Islet of Langerhans (tissue), 1 donor: ENCODE measurements at regions not wholly inside any gene's neighbourhood (a gene's known extent, or its start where the extent isn't known, plus 50 kb on each side); places are given as distances from the start of the nearest gene placed in this dataset.
"Not testable (repeated sequence)": the region's sequence is repeated elsewhere in the genome, so short reads cannot be mapped to it uniquely, and the experiment has no call there.

ENCODE experiments used
- FAIRE-seq: peaks from one replicate; lab custom pipeline; 2011; peaks lifted over from hg19 to GRCh38; lab: Jason Lieb, UNC

DNA sequence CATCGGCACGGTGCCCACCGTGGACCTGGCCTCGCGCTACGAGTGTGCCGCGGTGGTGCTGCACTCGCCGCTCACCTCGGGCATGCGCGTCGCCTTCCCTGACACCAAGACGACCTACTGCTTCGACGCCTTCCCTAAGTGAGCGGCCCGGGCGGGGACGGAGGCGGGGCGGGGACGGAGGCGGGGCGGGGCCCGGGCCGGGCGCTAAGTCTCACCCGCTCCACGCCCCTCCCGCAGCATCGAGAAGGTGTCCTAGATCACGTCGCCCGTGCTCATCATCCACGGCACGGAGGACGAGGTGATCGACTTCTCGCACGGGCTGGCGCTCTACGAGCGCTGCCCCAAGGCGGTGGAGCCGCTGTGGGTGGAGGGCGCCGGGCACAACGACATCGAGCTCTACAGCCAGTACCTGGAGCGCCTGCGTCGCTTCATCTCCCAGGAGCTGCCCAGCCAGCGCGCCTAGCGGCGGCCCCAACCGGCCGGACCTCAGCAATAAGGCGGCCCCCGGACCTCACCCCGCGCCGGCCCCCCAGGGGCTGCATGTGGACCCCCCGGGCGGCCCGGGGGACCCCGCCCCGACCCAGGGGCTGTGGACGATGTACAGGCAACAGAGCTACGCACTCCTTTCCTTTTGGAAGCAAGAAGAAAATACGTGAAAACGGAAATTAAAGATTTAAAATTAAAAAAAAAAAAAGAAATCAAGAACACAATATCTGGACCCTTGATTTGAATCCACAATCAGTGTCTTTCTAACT, 198.8 kb downstream of the USP22 start:
- FAIRE-seq = not testable (repeated sequence)

DNA sequence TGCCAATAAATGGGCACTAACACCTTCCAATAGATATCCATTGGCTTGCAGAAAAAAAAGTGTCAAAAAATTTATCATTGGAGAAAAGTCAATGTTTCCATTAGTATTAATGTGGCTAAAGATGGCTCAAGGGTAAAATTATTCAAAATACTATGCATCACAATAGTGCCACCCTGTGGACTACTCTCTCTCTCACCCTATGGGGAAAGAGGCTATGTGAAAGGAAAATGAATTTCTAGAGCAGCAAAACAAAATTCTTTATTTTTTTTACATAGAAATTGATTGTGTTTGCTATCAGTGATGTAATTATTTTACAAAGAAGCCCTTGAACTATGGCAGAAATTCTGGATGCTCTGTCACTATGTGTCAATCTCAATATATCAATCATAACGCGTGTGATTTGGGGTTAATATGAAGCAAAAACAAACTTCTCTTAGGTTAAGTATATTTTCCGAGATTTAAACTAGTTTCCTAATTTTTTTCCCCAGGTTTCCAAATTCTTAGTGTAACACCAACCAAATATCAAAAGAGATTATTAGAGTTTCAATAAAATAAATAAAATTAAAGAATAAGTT, 193.9 kb downstream of the USP22 start:
- peak; percentile 76 for FAIRE-seq

DNA sequence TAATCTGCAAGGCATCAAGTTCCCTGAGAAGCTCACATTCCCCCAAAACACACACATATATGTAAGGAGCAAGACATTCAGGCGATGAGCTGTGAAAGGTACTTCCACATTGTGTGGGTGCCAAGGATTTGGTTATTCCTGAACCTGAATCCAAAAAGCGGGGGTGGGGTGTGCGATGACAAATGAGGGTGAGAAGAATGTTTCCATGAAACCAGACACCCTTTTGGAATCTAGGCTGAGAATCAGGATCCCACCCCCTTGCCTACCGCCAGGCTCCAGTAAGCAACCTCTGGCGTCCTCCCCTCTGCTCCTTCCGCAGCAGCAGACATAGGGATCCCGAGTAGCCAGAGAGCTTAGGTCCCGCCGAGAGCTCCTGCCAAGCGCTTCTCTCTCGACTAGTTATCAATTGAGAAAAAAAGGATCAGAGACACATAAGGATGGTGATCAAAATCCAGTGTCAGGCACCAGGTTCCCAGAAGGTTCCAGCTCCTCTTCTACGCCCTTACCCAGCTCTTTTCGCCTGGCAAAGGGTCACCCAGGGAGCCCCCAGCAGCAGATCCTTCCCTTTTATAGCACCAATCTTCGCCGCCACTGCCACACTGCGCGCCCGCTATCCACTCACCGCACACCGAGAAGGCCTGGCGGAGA, 191.1 kb downstream of the USP22 start:
- not testable (repeated sequence) for FAIRE-seq

DNA sequence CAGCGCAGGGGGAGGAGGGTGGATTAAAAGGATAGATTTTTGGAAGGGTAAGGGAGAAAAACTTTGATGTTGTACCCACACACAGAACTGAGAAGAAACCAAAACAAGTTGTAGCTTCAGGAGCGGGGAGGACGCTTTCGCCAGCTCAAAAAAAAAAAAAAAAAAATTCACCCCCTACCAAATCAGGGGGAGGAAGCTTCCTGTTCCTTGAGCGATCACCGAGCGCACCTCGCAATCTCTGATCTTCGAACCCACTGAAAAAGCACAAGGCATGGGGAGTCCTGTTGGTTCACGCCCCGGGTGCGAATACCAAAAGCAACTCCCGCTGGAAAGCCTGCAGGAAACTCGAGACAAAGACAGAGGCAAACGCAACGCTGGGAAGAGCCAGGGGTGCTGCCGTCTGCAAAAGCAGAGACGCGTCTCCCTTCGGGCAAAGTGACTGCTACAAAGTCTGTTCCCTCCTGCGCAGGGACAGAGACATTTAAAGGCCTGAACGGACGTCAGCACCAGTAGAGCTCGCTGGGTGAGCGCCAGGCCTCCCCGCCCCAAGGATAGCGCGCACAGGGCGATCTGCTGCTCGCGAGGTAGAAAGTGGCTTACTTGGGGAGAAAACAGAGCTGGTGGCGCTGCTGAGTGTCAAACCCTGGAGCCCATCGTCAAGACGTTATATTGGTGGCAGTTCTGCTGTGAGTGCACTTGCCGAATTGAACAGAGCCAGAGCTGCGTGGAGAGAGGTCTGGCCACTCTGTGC, 190.4 kb downstream of the USP22 start:
- no peak for FAIRE-seq

DNA sequence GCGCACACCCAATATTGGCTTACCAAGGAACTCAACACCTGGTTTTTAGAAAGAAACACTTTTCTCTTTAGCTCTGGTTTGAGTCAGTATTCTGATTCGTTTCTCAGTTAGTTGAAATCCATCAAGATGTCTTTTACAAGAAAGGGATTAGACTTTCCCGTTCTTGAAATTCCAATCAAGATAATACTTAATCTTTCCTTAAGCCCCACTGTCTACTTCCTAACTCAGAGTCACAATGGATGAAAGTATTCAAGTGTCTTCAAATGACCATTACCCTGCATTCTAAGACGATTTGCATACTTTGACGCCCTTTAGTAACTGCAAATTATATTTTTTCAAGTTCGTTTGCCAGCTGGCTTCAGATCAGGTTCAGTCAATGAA, 189.8 kb downstream of the USP22 start:
- no peak for FAIRE-seq

DNA sequence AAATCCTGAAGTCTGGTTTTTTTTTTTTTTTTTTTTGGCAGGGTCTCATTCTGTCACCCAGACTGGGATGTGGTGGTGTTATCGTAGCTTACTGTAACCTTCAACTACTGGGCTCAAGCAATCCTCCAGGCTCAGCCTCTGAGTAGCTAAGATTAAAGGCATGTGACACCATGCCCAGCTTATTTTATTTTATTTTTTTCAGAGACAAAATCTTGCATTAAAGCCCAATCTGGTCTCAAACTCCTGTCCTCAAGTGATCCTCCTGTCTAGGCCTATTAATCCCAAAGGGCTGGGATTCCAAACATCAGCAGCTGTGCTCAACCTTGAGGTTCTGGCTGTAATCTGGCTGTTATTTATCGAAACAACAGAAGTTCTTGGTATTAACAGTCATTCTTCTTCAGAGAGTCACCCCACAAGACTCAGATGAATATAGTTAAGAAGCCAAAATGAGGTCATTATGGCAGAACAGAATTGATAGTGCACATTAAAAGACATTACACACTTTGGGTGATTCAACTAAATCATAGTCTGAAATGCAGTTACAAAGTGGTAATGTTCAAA, 186.8 kb downstream of the USP22 start:
- not testable (repeated sequence) for FAIRE-seq

DNA sequence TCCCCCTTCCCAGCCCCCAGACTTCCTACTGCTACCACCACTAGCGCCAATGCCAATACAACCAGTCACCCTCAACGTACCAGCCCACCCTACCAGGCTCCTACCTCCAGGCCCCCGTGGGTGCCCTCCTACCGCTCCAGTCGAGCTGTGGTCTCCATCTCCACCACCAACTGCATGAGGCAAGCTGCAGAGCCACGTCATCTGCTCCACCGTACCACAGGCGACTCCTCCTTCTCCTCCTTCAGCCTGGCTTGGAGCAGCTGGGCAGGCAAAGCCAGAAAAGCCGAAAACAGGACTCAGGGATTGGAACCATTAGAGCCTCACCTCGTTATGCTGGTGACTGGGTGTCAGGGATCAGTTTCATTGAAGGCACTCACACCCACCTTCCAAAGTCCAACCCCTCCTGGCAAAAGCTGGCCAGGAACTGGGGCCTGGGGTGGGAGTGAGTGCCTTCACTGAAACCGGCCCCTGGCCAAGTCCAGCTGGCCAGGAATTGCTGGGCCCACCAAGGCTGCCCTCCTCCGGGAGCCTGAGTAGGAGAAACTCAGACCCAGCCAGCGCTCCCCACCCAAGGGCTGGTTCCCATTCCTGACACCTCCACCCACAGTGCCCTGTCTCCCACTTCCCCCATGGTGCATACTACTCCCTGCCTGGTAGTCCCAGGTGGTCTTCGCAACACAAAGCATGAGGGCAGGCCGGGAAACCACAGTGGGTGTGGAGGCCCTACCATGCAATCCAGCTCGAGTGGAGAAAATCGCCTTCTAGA, 176.2 kb downstream of the USP22 start:
- FAIRE-seq = not testable (repeated sequence)

DNA sequence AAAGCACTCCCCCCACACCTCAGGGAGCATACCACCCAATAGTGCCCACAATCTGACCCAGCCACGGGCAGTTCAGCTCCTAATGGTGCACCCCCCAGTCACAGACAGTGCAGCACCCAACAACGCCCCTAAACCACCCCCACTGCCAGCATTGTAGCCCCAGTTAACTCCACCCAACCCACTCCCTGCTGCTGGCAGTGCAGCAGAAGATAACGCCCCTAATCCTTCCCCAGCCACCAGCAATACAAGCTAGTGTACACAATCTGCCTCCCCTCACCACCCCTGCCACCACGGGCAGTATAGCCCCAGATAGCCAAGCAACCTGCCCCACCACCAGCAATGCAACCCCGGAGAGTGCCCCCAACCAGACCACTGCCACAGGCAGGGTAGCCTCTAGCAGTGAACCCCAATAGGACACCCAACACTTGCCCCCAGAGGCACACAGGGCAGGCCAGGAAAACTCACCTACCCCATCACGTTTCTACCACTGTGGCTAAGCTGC, 175.3 kb downstream of the USP22 start:
- not testable (repeated sequence) for FAIRE-seq

DNA sequence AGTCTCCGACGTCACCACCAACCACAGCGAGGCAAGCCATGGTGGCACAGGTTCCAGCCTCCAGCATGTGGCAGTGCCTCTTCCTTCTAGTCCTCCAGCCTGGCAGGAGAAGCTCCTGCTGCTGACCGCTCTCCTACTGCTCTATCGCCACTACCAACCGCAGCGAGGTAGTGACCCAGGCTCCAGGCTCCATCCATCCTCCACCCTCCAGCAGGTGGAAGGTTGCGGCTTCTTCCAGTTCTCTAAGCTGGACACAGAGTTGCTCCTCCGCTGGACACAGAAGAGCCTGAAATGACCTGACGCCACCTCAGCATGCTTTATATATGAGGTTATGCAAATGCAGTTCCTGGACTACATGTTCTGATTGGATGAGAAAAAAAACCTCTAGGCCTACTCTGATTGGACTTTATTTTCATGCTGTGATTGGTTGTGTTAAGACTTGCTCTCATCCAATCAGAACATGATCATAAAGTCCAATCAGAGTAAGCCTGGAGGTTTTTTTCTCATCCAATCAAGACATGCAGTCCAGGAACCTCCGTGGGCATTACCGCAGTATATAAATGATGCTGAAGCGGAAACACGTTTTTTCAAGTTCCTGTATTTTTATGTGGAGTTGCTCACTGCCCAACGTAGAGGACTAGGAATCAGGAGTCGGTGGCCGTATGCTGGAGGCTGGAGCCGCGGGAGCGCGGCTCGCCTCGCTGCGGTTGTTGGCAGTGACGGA, 174.7 kb downstream of the USP22 start:
- FAIRE-seq = not testable (repeated sequence)

DNA sequence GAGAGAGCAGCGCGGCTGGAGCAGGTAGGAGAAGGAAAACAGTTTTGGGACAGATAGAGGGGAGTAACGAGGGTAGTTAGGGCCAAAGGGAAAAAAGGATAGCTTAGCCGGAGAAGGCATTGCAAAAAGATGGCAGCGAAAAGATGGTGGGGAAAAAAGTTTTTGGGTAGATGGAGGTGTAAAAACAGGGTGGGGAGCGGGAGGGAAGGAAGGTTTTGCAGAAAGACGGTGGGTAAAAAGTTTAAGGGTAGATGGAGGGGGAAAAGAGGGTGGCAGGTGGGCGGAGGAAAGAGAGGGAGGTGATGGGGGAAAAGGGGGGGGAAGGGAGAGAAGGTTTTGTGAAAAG, 174.2 kb downstream of the USP22 start:
- FAIRE-seq = not testable (repeated sequence)

DNA sequence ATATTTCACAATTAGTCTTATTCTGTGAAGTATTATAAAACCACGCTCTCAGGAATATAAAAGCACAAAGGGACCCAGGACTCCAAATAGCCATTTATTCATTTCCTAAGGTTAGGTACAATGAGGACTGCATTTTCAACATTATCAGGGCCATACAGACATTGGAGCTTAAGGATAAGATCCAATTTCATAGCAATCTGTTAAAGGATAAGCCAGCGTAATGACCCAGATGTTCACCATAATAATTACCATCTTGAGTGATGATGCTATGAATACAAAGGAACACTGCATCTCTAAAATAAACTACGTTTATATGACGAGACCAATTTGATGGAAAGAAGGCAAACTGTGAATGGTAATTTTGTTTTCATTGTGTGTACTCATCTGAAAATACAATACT, 169.6 kb downstream of the USP22 start:
- FAIRE-seq = not testable (repeated sequence)

DNA sequence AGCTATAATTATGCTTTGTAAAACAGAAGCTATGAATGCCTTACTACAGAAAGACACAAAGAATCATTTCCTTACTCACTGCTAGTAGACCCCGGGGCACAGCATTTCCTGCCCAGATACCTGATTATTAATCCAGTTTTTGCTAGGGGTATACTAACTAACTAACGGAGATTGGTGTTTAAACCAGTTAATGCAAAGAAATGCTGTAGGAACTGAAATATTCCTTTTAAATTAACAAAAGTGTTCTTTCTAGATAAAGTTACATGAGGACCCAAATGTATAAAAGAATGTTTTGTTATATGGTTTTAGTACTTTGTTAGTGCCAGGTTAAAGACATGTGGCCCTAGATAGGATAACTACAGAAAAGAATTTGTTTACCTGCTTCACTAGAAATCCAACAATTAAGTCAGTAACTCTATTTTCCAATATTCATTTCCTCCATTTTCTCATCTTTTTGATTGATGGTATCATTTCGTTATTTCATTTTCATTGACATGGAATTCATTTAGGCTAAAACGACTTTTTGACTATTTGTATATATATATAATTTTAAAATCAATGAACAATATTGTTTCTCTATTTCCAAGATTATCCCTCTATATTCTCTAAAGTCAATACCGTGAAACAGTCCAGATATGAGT, 169.0 kb downstream of the USP22 start:
- FAIRE-seq = not testable (repeated sequence)

DNA sequence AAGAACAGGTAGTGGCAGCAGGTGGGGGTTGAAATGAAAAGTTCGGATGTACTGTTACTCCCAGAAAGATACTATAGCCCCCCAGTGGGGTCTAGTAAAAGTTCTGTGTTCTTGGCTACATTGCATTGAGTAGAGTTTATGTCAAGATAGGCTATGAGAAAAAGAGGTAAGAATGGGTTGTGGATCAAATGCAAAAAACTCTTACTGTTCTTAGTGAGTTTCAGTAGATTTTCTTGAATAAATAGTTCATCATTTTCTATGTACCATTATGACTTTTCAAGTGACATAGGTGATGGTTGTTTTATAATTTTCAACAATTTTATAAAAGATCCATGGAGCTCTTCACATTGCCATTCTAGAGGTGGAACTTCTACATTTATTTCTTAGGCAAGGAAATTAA, 165.4 kb downstream of the USP22 start:
- not testable (repeated sequence) for FAIRE-seq

DNA sequence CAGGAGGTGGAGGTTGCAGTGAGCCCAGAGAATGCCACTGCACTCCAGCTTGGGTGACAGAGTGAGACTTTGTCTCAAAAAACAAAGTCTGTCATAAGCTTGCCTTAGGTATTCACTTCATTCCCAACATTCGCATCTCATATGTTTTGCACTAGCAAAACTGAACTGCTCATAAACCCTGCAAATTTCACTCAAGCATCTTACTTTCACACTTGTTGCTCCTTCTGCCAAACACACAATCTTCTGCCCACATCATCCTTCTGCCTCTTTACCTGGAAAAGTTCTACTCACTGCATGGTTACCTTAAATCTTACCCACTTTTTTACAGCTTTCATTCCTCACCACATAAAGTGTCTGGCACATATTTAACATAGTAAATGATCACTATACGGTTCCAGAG, 152.5 kb downstream of the USP22 start:
- no peak for FAIRE-seq

DNA sequence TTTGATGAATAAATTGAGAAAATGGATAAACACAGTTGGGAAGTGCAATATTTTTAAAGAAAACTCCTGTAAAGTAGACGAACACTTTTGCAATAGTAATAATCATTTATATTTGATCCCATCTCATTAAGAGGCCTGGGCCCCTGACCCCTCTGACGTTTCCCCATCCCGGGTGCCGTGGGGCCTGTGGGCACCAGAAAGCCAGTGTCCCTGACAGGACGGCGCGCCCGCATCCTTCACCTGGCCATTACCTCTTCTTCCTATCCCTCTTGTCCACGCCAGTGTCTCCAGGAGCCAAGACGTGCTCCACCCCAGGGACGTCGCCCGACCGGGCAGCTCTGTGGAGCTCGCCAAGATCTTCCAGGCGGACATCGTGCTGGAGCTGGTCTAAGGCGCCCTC, 147.4 kb downstream of the USP22 start:
- not testable (repeated sequence) for FAIRE-seq

DNA sequence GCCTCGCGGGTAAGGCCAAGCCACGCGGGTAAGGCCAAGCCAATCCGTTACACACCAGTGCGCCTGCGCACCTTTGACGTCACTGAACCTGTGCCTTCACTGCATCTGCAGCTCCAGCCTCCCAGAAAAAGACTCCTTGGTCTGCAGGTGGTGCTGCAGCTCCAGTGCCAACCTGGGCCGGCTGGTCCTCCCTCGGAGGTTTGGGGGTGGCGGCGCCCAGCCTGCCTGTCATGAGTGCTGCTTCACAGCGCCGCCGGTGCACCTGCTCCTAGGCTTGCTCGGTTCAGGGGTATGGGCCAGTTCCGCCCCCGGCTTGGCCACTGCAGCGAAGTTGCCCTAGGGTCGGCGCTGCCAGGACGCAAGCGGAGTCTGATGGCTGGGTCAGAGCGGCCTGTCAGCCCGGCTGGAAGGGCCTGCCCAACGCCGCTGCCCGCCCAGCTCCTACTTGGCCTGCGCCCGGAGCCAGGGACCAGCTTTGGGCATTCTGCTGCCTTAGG, 146.6 kb downstream of the USP22 start:
- FAIRE-seq = no peak

DNA sequence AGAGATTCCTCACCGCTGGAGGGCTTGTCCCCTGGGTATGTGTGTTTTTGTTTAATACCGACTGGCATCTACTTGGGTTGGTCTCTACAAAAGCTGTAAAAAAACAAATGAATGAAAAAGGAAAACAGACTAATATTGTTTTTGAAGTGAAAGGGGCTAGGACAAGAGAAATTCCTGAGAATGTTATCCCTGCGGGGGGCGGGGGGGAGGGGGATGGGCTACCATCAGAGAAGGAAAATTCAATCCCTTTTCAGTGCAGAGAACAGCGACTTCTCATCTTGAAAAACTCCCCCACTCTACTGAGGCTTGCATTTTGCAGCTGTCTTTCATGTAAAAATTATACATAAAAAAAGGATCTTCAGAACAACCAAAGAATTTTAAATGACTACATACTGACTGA, 144.1 kb downstream of the USP22 start:
- FAIRE-seq = not testable (repeated sequence)

DNA sequence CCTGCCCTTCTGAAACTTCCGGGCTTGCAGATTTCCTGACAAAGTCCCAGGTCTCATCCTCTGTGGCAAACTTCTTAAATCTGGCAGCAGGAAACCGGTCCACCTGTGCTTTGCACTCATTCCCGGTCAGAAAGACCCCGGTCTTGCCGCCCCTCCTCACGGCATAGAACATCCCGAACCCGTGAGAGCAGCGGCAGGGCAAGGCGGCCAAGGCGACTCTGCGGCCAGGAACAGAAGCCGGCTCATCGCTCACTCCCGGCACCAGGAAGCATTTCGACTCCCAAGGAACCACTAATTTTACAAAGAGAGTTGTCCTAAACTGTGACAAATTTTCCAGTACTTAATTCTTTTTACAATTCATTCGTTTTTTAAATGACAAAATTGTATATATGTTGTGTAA, 140.3 kb downstream of the USP22 start:
- FAIRE-seq = not testable (repeated sequence)

DNA sequence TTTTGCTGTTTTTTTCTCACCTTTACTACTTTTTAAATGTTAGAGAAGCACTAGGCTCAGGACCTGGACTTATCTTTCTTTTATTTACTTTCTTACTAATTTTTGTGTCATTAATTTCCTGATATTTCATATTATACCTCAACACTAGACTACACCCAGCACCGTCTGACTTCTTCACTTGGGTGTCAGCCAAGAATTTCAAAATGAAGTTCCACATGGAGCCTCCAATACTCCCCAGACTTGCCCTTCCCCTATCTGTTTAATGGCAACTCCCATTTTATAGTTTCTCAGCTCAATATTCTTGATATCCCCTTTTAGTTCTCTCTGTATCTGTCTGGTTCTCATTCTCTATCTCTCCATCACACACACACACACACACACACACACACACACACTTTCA, 139.3 kb downstream of the USP22 start:
- not testable (repeated sequence) for FAIRE-seq
